DMS53 (cell line): ENCODE measurements at regions not wholly inside any gene's neighbourhood (a gene's known extent, or its start where the extent isn't known, plus 50 kb on each side); places are given as distances from the start of the nearest gene placed in this dataset.
"Not testable (repeated sequence)": the region's sequence is repeated elsewhere in the genome, so short reads cannot be mapped to it uniquely, and the experiment has no call there.

ENCODE experiments used
- DNase-seq: peaks from one replicate; lab custom pipeline; 2025; lab: John Stamatoyannopoulos, UW

DNA sequence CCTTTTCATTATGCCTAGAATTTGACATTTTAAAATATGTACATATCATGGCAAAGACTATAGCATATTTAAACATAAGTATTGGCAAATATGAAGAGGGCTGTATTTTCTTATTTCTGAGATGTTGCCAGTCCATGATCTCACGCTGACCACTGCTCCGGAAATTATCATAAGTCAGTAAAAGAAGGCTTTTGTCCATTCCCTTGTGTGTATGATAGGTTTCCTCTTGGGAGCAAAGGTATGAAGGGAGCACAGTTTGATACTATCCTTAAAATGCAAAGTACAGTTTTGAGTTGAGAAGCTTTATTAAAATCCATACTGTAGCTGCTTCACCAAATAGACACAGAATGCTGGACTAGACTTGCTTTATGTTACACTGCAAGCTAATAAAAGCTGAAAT lies 52.6 kb upstream of the AGA start:
- DNase-seq = no peak

DNA sequence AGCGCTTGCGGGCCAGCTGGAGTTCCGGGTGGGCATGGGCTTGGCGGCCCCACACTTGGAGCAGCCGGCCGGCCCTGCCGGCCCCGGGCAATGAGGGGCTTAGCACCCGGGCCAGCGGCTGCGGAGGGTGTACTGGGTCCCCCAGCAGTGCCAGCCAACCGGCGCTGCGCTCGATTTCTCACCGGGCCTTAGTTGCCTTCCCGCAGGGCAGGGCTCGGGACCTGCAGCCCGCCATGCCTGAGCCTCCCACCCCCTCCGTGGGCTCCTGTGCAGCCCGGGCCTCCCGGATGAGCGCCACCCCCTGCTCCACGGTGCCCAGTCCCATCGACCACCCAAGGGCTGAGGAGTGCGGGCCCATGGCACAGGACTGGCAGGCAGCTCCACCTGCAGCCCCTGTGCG lies 53.4 kb upstream of the AGA start:
- not testable (repeated sequence) for DNase-seq

DNA sequence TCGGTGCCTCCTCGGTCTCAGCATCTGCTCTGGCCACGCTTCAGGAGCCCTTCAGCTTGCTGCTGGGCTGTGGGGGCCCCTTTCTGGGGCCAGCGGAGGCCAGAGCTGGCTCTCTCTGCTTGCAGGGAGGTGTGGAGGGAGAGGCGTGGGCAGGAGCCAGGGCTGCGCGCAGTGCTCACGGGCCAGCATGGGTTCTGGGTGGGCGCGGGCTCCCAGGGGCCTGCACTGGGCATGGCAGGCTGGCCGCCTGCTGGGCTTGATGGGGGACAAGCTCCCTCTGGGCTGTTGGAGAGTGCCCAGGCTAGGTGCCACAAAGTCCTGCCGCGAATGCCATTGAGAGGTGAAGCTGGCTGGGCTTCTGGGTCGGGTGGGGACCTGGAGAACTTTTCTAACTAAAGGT lies 57.3 kb upstream of the AGA start:
- DNase-seq = no peak

DNA sequence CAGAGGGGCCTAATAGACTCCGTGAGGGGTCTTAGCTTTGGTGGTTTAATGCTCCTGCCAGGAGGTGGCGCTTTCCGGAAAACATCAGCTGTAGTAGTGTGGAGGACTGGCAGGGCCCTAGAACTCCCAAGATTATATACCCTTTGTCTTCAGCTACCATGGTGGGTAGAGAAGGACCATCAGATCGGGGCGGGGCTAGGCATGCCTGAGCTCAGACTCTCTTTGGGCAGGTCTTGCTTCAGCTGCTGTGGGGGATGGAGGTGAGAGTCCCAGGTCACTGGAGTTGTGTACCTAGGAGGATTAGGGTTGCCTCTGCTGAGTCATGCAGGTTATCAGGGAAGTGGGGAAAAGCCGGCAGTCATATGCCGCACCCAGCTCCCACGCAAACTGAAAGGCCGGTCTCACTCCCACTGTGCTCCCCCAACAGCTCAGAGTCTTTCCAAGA lies 63.0 kb upstream of the AGA start:
- DNase-seq = no peak

DNA sequence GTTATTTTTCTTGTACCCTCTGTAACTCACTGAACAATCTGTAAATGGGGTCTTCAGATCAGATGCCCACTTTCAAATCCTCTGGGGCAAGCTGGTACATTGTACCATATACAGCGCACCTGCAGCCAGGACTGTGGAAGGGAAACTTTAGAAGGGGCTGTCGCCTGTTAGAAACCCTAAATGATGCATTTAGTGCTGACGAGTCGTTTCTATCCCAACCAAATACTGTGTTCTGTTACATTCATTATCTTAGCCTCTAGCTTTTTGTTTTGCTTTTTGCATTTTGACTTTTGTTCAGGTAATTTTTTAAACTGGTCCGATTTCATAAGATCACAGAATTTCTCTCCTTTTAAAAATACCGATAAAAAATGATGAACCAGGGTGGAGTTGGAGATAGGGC lies 66.4 kb upstream of the AGA start:
- DNase-seq = no peak

DNA sequence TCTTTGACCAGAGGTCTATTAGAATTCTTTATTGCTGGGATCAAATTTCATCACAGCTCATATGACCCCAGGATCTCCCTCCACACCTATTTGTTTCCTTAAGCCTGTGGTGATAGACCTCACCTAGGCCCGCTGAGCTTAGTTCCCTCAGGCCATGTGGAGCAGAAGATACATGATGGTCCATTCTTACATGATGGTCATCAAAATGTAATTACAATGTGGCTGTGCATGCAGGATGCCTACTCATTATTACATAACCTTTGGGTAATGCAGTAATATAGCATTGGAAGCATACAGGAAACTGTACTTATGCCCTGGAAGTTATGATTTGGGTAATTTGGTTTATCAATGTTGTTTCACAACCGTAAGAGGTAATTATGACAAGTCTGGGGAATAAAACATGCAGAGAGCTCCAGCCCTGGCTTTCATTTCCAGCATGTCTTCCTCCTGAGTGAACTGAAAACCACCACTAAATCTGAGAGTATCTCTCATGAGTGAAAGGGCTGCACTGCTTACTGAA lies 67.0 kb upstream of the AGA start:
- DNase-seq = no peak

DNA sequence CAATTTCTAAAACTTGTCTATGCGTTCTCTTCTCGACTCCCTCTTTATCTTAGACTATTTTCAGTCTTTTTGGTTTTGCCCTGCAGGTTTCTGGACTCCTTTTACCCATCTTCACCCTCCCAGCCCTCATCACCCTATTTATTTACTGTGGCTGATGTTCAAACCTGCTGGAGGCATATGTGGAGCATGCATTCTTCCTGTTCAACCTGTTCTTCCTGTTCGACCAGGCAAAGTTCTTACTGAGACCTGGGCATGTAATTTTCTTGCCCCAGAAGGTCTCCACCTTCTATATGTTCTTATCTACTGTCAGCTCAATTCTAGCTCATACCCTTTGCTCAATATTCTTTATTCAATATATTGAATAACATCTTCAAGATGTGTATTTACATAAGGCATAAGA lies 69.4 kb upstream of the AGA start:
- DNase-seq = peak; percentile 93

DNA sequence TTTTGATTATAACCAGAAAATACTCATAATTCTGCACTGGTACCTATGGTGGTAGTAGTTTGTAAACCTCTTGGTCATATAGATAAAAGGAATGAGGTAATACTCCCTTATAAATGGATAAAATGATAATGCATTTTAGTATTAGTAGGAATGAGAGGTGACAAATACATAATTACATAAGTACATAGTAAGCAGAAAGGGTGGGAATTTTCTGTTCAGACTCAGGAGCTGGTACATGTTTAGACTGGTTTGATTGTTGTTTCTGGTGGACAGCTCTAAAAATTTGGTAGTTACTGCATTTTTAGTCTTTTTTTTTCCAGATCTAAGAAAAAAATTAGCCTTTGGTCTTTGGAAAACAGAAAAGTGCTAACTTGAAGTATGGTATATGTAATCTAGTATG lies 70.4 kb upstream of the AGA start:
- no peak for DNase-seq

DNA sequence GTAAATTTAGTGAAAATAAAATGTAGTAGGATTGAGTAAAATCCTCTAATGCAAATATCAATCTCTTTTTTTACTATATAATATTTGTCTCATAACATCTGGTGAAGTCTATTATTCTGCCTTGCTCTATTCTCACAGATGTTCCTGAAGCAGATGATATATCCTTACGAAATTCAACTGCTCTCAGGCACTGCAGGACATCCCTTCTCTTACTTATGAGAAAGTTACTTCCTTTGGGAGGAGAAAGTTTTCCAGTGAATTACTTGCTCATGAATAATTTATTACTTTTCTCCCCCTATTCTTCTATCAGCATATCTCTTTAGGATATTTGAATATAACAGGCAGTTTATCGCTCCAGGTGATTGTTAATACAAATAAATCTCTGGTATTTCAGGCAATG lies 75.6 kb upstream of the AGA start:
- no peak for DNase-seq

DNA sequence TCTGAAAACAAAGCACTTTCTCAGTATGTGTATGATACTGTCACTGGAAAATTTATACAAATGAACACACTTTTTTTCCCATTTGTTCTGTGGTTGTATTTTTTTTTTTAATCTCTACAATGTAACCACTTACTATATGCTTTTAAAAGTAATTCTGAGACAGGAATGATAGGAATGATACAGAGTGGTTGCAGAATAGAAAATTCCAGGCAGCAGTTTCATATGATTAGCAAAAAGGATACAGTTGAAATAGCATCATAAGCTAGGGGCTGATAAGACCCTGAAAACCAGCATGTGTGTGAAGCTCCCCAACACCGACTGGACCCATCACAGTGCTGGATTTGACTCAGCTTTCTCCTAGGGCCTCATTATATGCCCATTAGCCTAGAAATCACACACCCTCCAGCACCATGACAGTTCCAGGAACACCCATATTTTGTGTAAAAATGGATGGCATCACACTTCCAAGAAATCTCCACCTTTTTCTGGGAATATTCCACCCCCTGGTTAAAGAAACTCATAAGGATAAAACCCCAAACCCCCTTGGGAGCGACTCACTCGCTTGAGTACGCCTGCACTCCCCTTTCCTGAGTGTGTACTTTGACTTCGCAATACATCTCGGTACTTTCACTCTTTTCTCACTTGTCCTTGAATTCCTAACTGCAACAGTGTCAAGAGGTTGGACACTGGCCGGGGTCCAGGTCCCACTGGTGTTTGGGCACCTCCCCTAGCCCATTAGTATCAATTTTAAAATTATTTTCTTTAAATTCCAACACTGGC lies 77.4 kb upstream of the AGA start:
- no peak for DNase-seq

DNA sequence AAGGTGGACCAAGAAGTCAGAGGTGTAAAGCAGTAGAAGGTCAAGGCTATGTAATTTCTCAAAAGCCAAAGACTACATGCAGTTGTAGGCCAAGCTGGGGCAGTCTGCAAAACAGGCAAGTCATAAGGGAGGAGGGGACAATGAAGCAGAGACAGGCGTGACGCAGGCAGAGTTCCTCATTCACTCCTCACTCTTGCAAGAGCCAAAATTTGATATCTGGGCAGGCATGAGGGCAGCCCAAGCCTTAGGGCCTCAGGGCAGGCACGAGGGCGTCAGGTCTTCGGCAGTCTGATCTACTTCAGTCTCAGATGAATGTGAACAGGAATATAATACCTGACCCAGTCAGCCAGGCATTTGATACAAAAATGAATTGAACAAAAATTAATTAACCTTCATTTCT lies 86.4 kb upstream of the AGA start:
- DNase-seq = no peak

DNA sequence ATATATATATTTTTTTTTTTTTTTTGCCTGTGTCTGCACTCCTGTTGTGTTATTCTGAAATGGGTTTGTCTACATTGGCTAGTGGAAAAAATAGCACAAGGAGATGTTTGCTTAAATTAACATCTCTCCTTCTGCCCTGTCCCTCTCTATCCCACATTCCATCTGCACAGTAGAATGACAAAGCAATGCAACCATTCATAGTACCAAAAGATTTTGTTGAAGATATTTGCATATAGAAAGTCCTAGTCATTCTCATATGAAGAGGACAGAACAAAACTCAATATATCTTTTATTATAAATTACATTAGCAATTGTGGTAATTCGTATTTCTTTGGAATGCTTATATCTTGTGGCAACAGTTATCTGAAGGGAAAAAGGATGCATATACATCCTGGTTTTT lies 88.3 kb upstream of the AGA start:
- DNase-seq = no peak

DNA sequence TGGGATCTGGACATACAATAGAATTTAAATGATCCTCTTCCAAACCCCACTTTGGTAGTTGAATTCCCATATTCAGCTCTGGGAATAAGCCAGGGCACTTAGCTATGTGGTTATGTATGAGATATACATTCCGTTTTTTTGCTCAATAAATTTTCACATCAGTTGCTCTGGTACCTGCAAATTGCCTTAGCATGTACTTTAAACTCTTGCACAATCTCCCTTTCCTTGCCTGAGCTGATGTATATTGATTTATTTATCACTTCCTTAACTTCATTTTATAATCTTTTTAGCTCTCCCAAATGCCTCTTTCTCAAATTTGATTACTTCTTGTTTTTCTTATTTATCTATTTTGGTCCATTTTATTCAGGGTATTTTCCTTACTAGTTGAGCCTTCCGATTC lies 90.1 kb upstream of the AGA start:
- no peak for DNase-seq

DNA sequence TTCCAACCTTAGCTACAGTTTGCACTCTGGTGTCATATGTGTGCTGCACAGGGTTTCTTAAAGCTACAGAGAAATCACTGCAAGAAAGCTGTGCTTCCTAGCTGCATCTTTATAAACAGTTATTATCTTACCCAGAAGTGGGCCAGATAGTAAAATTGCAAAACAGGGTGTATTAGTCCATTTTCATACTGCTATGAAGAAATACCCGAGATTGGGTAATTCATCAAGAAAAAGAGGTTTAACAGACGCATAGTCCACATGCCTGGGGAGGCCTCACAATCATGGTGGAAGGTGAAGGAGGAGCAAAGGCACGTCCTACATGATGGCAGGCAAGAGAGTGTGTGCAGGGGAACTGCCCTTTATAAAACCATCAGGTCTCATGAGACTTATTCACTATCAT lies 92.6 kb upstream of the AGA start:
- DNase-seq = not testable (repeated sequence)

DNA sequence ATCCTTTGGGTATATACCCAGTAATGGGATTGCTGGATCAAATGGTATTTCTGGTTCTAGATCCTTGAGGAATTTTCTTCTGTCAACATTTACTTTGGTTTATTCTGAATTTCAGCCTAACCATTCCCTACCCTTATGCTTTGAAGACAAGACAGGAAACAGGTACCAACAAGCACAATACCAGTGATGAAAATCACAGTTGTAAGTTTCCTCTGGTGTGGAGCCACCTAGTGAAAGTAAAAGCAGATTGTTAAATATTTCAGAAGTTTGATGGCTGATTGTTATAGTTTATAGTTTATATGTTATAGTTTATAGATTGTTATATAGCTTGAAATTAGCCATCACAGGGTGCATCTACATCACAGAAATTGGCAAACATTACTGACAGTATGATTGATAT lies 104.5 kb upstream of the AGA start:
- DNase-seq = peak; percentile 10

DNA sequence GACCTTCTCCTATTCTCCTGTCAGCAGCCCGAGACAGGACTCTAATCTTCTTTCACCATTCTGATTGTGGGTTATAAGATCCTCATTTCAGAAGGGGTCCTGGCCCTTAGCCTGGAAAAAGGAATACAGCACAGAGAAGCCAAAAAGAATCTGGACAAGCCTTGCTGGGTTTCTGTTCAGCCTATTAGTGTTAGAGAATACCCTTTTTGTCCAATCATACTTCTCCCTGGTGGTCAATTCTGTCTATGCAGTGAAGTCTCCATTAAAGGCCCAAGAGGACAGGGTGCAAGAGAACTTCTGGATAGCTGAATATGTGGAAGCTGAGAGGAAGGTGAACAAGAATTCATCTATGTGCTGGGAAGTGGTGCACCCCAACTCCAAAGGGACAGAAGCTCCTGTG lies 105.7 kb upstream of the AGA start:
- no peak for DNase-seq

DNA sequence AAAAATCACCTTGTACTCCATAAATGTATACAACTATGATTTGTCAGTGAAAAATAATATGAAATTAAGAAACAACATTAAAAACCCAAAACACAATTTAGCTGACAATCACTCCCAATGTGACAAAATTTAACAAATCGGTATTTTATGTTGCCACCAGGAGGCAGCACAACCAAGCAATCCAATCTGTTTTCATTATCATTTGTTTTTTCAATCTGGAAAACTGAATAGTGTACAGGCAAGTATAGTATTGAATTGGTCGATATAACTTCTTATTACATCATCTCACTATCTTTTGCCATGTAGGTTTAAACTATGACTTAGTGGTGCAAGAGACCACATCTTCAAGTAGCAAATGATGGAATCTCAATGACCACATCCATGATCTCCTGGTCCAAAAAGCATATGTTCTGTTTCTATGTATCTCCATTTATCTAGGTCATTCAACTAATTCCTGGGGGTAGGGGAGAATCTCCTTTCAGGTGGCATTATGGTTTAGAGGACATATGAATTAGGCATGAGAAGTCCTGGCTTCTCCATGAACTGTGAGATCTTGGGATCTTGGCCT lies 112.9 kb upstream of the AGA start:
- DNase-seq = peak; percentile 50

DNA sequence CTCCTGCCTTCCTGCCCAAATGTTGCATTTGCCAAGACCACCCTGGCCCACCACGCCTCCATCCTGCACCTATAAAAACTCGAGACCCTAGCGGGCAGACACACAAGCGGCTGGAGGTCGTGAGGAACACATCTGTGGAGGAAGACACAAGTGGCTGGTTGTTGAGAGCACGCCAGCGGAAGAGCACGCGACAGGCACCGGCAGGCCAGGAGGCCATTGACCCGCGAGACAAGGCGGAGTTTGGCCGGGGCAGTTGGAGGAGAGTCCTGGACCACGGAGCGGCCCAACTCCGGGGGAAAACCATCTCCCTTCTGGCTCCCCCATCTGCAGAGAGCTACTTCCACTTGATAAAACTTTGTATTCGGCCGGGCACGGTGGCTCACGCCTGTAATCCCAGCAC lies 115.2 kb upstream of the AGA start:
- no peak for DNase-seq

DNA sequence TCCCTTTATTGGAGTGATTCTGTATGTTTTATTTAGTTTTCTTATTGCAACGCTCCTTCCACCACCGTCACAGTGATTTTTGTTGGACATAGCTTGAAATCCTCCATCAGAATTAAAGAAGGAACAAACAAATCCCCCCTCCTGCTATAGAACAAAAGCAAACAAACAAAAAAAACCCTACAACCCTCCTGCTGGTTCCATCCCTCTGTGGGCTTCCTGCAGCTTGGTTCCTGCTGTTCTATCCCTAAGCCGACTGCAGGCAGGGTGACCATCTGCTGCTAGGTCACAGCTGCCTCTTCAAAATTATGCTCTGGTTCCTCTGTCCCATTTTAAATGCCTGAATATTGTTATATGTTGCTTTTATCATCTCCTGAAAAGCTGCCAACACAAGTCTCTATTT lies 116.8 kb upstream of the AGA start:
- no peak for DNase-seq

DNA sequence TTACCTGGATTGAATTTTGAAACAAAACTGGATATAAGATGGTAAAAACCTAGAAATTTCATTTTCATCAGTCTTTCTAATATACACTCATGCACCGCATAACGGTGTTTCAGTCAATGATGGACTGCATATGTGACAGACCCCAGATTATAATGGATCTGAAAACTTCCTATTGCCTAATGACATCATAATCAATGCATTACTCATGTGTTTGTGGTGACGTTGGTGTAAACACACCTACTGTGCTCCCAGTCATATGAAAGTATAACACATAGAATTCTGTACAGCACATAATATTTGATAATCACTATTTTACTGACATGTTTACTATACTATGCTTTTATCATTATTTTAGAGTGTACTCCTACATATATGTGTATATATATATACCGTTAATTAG lies 119.9 kb upstream of the AGA start:
- no peak for DNase-seq

DNA sequence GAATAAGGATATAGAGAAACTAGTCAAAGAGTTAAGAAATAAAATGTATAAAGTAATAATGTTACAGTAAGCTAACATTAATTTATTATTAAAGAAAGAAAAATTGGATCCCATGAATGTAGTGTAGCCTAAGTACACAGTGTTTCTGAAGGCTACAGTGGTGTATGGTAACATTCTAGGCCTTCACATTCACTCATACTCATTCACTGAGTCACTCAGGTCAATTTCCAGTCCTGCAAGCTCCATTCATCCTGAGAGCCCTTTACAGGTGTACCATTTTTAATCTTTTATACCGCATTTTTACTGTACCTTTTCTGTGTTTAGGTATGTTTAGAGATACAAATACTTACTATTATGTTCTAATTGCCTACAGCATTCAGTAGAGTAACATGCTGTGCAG lies 120.6 kb upstream of the AGA start:
- no peak for DNase-seq

DNA sequence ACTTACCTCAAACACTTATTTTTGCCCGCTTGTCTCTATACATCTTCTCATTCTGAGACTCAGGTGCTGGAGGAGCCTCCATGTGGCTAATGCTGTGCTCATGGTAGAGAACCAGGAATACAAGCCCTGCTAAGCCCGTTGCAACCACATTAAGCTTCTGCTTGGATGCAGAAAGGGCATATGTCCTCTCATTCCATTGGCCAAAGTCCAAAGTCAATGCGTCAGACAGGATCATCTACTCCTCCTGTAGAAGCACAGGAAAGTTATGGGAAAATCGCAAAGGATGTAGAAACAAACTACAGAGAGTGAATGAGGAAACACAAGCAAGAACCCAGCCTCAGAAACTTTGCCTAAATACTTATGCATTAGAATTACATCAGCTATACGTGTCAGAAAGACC lies 124.5 kb upstream of the AGA start:
- DNase-seq = peak; percentile 2

DNA sequence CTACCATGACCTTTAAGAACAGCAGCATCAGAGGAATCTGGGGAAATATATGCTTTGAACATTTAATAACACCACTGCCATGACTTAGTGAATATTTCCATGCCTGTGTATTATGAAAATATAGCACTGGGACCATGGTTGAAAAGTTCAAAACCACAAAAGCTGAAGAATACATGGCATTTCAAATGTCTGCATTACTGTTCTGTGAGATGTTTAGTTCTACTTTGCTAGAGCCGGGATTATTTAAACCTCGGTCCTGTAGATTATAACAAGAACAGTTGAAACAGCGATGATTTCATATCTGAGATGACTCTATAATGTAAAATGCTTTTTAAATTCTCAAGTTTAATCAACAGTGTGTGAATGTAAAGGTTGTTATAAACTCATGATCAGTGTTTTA lies 126.7 kb upstream of the AGA start:
- DNase-seq = no peak

DNA sequence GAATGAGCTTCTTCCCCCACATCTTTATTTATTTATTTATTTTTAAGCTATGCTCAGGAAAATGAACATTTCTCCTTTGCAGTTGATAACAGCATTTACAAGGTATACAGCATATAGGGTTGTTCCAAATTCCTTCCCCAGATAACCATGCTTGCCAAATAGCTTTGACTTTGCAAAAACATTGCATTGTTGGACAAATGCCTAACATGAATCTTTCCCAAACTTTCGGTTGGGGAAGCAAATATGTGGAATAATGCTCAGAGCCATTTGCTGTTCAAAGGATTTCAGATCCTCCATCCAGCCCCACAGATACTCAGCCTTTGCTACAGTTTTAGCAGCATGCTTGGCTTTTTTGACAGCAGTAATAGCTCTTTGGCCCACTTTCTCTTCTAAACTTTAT lies 127.2 kb upstream of the AGA start:
- DNase-seq = no peak
